HEK293 (cell line): ENCODE measurements at regions not wholly inside any gene's neighbourhood (a gene's known extent, or its start where the extent isn't known, plus 50 kb on each side); places are given as distances from the start of the nearest gene placed in this dataset.

Experiments
- CTCF ChIA-PET: fragments of 350-600 bp; formaldehyde crosslinking; extraction: SDS; loops from one replicate; lab custom pipeline; 2021; ENCODE audit warnings: antibody characterized with exemption; lab: Yijun Ruan, JAX
- POLR2A ChIA-PET: fragments of 300-600 bp; formaldehyde crosslinking; extraction: SDS; loops from one replicate; lab custom pipeline; 2020; ENCODE audit warnings: antibody characterized with exemption, inconsistent platforms; lab: Yijun Ruan, JAX
- H3K27ac ChIP-seq: fragments of 200-500 bp; sonication (Bioruptor generic); 2 replicates; pipeline ENCODE4 v1.5.1; 2014; ENCODE audit warnings: low read depth, low read length, control low read depth, inconsistent platforms; ENCODE audit errors: extremely low read depth
- H3K36me3 ChIP-seq, 2 experiments: fragments of 200-500 bp in 1 of 2; sonication (Bioruptor generic) in 1 of 2; 1 replicate in 1 of 2; 2 replicates in 1 of 2; pipeline ENCODE4 v1.5.1; 2014 to 2017; ENCODE audit warnings: inconsistent platforms in 2 of 2, low read length in 2 of 2; ENCODE audit not compliant: control insufficient read depth in 2 of 2, insufficient read depth in 1 of 2
- H3K4me1 ChIP-seq: fragments of 200-500 bp; sonication (Bioruptor generic); 2 replicates; pipeline ENCODE4 v1.5.1; 2014; ENCODE audit warnings: mild to moderate bottlenecking, low read length, inconsistent platforms; ENCODE audit not compliant: control insufficient read depth, insufficient read depth
- H3K4me3 ChIP-seq: 2 replicates; pipeline ENCODE4 v1.5.1; 2011; ENCODE audit warnings: low read depth, mild to moderate bottlenecking, control low read depth, low read length, moderate library complexity
- H3K9me3 ChIP-seq: fragments of 200-500 bp; sonication (Bioruptor generic); 2 replicates; pipeline ENCODE4 v1.5.1; 2014; ENCODE audit warnings: low read depth, low read length, inconsistent platforms; ENCODE audit not compliant: control insufficient read depth, insufficient read depth
- EGR2 ChIP-seq: fragments of 450-650 bp; formaldehyde crosslinking; IDR thresholded peaks from 2 replicates; pipeline ENCODE4 v1.5.1; 2016; ENCODE audit warnings: low read depth, missing biosample characterization, missing genetic modification characterization
- IKZF3 ChIP-seq: fragments of 450-650 bp; IDR thresholded peaks from 2 replicates; pipeline ENCODE4 v1.5.0; 2018; ENCODE audit warnings: missing biosample characterization, mild to moderate bottlenecking, missing genetic modification characterization, moderate library complexity
- MZF1 ChIP-seq: fragments of 450-650 bp; formaldehyde crosslinking; IDR thresholded peaks from 2 replicates; pipeline ENCODE4 v1.5.1; 2017; ENCODE audit warnings: missing biosample characterization, missing genetic modification characterization, borderline replicate concordance
- SCRT2 ChIP-seq: fragments of 450-650 bp; formaldehyde crosslinking; IDR thresholded peaks from 2 replicates; pipeline ENCODE4 v1.5.1; 2016; ENCODE audit warnings: missing biosample characterization, missing genetic modification characterization
- WT1 ChIP-seq: fragments of 450-650 bp; formaldehyde crosslinking; IDR thresholded peaks from 2 replicates; pipeline ENCODE4 v1.5.1; 2016; ENCODE audit warnings: missing biosample characterization, missing genetic modification characterization
- YY1 ChIP-seq: fragments of 450-650 bp; formaldehyde crosslinking; IDR thresholded peaks from 2 replicates; pipeline ENCODE4 v1.5.1; 2018; ENCODE audit warnings: missing biosample characterization, missing genetic modification characterization
- ZBTB17 ChIP-seq: fragments of 450-650 bp; formaldehyde crosslinking; IDR thresholded peaks from 2 replicates; pipeline ENCODE4 v1.5.1; 2016; ENCODE audit warnings: missing biosample characterization, missing genetic modification characterization
- ZFHX2 ChIP-seq: fragments of 450-650 bp; formaldehyde crosslinking; conservative IDR thresholded peaks from 2 replicates; pipeline ENCODE4 v1.5.1; 2016; ENCODE audit warnings: missing biosample characterization, missing genetic modification characterization
- ZNF146 ChIP-seq: fragments of 450-650 bp; formaldehyde crosslinking; IDR thresholded peaks from 2 replicates; pipeline ENCODE4 v1.5.1; 2016; ENCODE audit warnings: missing biosample characterization, missing genetic modification characterization
- ZNF239 ChIP-seq: fragments of 450-650 bp; formaldehyde crosslinking; IDR thresholded peaks from 2 replicates; pipeline ENCODE4 v1.5.1; 2016; ENCODE audit warnings: missing biosample characterization, missing genetic modification characterization
- ZNF24 ChIP-seq: fragments of 450-650 bp; formaldehyde crosslinking; IDR thresholded peaks from 2 replicates; pipeline ENCODE4 v1.5.1; 2016; ENCODE audit warnings: missing biosample characterization, missing genetic modification characterization
- ZNF302 ChIP-seq: fragments of 450-650 bp; formaldehyde crosslinking; IDR thresholded peaks from 2 replicates; pipeline ENCODE4 v1.5.1; 2016; ENCODE audit warnings: missing biosample characterization, missing genetic modification characterization, low read depth
- ZNF548 ChIP-seq: fragments of 450-650 bp; formaldehyde crosslinking; IDR thresholded peaks from 2 replicates; pipeline ENCODE4 v1.5.1; 2016; ENCODE audit warnings: missing biosample characterization, missing genetic modification characterization
- ZNF629 ChIP-seq: fragments of 450-650 bp; formaldehyde crosslinking; IDR thresholded peaks from 2 replicates; pipeline ENCODE4 v1.5.1; 2017; ENCODE audit warnings: missing biosample characterization, missing genetic modification characterization
- TF ChIP-seq, protein P1 (sequence below): fragments of 450-650 bp; formaldehyde crosslinking; IDR thresholded peaks from 2 replicates; pipeline ENCODE4 v1.5.1; 2016; ENCODE audit warnings: missing biosample characterization, missing genetic modification characterization, low read depth
- TF ChIP-seq, protein P2 (sequence below): fragments of 450-650 bp; formaldehyde crosslinking; IDR thresholded peaks from 2 replicates; pipeline ENCODE4 v1.5.1; 2016; ENCODE audit warnings: missing biosample characterization, missing genetic modification characterization
- TF ChIP-seq, protein P3 (sequence below): fragments of 450-650 bp; formaldehyde crosslinking; optimal IDR thresholded peaks from 2 replicates; pipeline ENCODE3; 2016; ENCODE audit warnings: missing biosample characterization, mild to moderate bottlenecking, missing genetic modification characterization

DNA sequence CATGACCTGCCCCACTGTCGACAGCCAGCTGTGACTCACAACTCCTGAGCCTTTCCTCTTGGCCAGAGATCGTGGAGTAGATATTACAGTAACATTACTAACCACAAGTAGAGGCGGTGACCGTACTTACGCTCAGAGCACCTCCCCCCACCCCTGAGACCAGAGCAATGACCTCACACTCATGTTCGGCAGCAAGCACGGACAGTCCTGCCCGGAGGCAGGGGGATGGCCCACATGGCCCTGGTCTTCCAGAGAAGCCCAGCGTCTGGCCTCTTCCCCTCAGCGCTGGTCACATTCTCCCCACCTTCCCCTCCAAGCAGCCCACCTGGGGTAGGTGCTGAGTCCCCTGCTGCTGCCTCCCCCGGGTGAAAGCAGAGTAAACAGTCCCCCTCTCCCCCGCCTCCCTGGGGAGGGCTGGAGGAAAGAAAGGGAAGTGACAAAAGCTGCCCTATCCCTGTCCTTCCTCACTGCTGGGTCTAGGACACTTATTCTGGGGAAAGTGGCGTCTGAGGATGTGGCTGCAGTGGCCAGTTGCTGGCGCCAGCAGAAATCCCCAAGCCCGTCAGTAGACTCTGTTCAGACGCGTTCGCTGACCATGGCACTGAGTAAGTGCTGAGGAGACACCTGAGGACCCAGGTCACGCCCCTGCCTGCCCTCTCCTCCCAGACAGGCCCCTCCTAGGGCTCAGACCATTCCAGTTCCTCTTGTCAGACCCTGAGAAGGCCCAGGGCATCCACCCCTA lies 68.5 kb downstream of the MRPL14 start (continued):
- TF ChIP-seq, protein P1, sequence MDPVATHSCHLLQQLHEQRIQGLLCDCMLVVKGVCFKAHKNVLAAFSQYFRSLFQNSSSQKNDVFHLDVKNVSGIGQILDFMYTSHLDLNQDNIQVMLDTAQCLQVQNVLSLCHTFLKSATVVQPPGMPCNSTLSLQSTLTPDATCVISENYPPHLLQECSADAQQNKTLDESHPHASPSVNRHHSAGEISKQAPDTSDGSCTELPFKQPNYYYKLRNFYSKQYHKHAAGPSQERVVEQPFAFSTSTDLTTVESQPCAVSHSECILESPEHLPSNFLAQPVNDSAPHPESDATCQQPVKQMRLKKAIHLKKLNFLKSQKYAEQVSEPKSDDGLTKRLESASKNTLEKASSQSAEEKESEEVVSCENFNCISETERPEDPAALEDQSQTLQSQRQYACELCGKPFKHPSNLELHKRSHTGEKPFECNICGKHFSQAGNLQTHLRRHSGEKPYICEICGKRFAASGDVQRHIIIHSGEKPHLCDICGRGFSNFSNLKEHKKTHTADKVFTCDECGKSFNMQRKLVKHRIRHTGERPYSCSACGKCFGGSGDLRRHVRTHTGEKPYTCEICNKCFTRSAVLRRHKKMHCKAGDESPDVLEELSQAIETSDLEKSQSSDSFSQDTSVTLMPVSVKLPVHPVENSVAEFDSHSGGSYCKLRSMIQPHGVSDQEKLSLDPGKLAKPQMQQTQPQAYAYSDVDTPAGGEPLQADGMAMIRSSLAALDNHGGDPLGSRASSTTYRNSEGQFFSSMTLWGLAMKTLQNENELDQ (tag by site-specific recombination), result no peak
- TF ChIP-seq ZNF629 (tag by site-specific recombination), result peak; percentile 89

DNA sequence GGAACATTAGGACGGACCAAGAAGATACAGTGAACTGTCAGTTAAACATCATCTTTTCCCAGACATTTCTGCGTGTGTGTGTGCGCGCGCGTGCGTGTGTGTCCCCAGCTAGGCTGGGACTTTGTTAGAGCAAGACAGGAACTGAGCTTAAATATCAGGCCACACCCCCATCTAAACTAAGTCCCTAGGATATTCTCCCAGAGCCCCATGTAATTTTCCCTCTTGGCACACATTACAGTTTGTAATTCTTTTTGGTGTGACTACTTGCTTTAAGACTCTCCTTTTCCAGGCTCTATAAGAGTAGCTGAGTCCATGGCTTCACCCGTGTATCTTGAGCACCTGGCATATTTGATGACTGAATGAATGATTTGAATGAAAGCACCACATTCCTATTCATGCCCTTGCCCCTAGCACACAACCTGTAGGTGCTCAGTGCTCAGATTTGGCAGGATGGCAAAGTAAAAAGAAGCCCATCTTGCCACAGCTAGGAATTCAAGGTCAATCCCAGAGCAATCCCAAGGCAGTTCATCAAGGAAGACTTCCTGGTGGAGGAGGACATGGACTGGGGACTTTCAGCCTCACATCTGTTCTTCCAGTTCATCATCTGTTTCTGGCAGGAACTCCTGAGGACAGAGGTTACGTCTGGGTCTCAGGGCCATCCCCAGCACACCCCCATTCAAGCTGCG lies 69.2 kb downstream of the MRPL14 start:
- no peaks in the 10 kb centered on the region for H3K4me1 ChIP-seq
- TF ChIP-seq EGR2 (tag by site-specific recombination) (no peak), IKZF3 (tag by site-specific recombination) (0 out of 2 replicates have a peak, but pooled peaks have one; percentile 9), ZNF146 (tag by site-specific recombination) (no peak), YY1 (tag by site-specific recombination) (no peak), MZF1 (tag by site-specific recombination) (no peak), SCRT2 (tag by site-specific recombination) (no peak), ZNF24 (tag by site-specific recombination) (0 out of 2 replicates have a peak, but pooled peaks have one; percentile 20)
- TF ChIP-seq, protein P2, sequence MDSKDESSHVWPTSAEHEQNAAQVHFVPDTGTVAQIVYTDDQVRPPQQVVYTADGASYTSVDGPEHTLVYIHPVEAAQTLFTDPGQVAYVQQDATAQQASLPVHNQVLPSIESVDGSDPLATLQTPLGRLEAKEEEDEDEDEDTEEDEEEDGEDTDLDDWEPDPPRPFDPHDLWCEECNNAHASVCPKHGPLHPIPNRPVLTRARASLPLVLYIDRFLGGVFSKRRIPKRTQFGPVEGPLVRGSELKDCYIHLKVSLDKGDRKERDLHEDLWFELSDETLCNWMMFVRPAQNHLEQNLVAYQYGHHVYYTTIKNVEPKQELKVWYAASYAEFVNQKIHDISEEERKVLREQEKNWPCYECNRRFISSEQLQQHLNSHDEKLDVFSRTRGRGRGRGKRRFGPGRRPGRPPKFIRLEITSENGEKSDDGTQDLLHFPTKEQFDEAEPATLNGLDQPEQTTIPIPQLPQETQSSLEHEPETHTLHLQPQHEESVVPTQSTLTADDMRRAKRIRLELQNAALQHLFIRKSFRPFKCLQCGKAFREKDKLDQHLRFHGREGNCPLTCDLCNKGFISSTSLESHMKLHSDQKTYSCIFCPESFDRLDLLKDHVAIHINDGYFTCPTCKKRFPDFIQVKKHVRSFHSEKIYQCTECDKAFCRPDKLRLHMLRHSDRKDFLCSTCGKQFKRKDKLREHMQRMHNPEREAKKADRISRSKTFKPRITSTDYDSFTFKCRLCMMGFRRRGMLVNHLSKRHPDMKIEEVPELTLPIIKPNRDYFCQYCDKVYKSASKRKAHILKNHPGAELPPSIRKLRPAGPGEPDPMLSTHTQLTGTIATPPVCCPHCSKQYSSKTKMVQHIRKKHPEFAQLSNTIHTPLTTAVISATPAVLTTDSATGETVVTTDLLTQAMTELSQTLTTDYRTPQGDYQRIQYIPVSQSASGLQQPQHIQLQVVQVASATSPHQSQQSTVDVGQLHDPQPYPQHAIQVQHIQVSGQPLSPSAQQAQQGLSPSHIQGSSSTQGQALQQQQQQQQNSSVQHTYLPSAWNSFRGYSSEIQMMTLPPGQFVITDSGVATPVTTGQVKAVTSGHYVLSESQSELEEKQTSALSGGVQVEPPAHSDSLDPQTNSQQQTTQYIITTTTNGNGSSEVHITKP (tag by site-specific recombination), result 0 out of 2 replicates have a peak, but pooled peaks have one; percentile 87
- TF ChIP-seq, protein P3, sequence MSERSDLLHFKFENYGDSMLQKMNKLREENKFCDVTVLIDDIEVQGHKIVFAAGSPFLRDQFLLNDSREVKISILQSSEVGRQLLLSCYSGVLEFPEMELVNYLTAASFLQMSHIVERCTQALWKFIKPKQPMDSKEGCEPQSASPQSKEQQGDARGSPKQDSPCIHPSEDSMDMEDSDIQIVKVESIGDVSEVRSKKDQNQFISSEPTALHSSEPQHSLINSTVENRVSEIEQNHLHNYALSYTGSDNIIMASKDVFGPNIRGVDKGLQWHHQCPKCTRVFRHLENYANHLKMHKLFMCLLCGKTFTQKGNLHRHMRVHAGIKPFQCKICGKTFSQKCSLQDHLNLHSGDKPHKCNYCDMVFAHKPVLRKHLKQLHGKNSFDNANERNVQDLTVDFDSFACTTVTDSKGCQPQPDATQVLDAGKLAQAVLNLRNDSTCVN (tag by site-specific recombination), result peak; percentile 4
- H3K36me3 ChIP-seq, result no peaks in the 10 kb centered on the region
- no peak overlapping the region for H3K4me3 ChIP-seq
- no peaks in the 10 kb centered on the region for H3K9me3 ChIP-seq
- ChIA-PET CTCF (interaction anchor here (0.7 to 3.1 kb wide), 11 partner anchors 10 to 393 kb away, joined by 3 to 24 read pairs (median 4); partner anchors contain the start of gene VEGFA), POLR2A (interaction anchor here (0.8 to 2.8 kb wide), 4 partner anchors 15 to 288 kb away, joined by 4 to 12 read pairs (median 8); partner anchors contain the start of gene VEGFA)
- no peak overlapping the region for H3K27ac ChIP-seq

DNA sequence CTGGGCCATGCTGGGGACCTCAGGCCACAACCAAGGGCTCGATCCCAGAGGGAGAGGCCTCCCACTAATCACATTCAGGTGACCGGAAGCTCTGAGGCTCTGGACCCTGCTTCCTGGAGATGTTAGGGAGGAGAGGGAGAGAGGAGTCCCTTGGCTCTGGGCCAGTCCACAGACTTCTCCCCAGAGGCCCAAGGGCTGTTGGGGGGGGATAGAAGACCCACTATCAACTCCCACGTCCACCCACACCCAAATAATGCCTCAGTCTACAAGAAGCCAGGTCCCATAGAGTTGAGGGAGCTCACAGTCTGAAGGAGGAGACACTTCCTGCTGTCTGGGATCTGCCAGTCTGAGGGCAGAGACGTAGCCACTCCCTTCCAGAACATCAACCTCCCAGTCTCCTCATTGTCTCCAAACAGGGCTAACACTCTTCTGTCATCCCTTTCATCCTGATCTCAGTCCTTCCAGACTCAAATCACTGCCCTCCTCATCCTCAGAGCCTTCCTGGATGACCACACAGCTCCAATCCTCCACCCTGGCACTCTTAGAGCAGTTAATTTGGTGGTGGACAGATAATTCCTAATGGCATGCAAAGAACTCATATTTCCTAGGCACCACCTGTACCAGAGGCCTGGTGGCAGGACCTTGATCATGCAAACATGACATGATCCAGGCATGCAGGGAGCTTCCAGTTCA lies 69.9 kb downstream of the MRPL14 start:
- ChIA-PET CTCF (interaction anchor here (0.6 to 3.1 kb wide), 15 partner anchors 8 to 392 kb away, joined by 3 to 24 read pairs (median 4); partner anchors contain the start of gene VEGFA), POLR2A (interaction anchor here (0.8 to 2.8 kb wide), 4 partner anchors 14 to 287 kb away, joined by 4 to 12 read pairs (median 8); partner anchors contain the start of gene VEGFA)
- H3K27ac ChIP-seq, result no peak overlapping the region
- no peak overlapping the region for H3K4me3 ChIP-seq
- TF ChIP-seq ZNF239, result no peak
- 0 out of 2 replicates have a peak, but pooled peaks have one; percentile 8 for TF ChIP-seq EGR2 (tag by site-specific recombination)
- 0 out of 2 replicates have a peak, but pooled peaks have one; percentile 17 for TF ChIP-seq ZBTB17 (tag by site-specific recombination)
- TF ChIP-seq ZNF548 (tag by site-specific recombination), result peak; percentile 14; the same call in 1 of the 2 replicates
- 0 out of 2 replicates have a peak, but pooled peaks have one; percentile 33 for TF ChIP-seq WT1 (tag by site-specific recombination)
- TF ChIP-seq ZFHX2 (tag by site-specific recombination), result peak; percentile 70
- TF ChIP-seq ZNF302 (tag by site-specific recombination), result no peak
- TF ChIP-seq, protein P2 (tag by site-specific recombination), result peak; percentile 50; the same call in 1 of the 2 replicates
- no peaks in the 10 kb centered on the region for H3K36me3 ChIP-seq
- H3K4me1 ChIP-seq, result no peaks in the 10 kb centered on the region
- no peaks in the 10 kb centered on the region for H3K9me3 ChIP-seq
